A549 (cell line): ENCODE measurements at regions not wholly inside any gene's neighbourhood (a gene's known extent, or its start where the extent isn't known, plus 50 kb on each side); places are given as distances from the start of the nearest gene placed in this dataset.

Experiments
- ATAC-seq, 2 experiments: fragments of 200-7000 bp in 1 of 2; fragments of >200 bp in 1 of 2; cut with Nextera tagmentation in 1 of 2; cut with Tn5 transposase in 1 of 2; 3 replicates each; pipeline versions ENCODE4 v1.8.0 to v1.9.1; 2018 to 2020; ENCODE audit warnings: mild to moderate bottlenecking in 1 of 2, moderate library complexity in 1 of 2
- CTCF ChIA-PET: fragments of 300-600 bp; sonication (Branson Sonifier 250); formaldehyde crosslinking; extraction: SDS; loops from one replicate; lab custom pipeline; 2021; ENCODE audit warnings: antibody characterized with exemption, inconsistent platforms; lab: Yijun Ruan, JAX
- POLR2A ChIA-PET: fragments of 350-600 bp; formaldehyde crosslinking; extraction: SDS; loops from one replicate; lab custom pipeline; 2021; ENCODE audit warnings: antibody characterized with exemption, inconsistent platforms; lab: Yijun Ruan, JAX
- DNase-seq, 2 experiments: peaks; one replicate each; pipeline versions ENCODE4 v3.0.0 to v3.0.0-alpha.2; 2011 to 2016; ENCODE audit warnings: low read depth in 1 of 2, low spot score in 1 of 2
- FAIRE-seq: peaks from 2 replicates; lab custom pipeline; 2011; peaks lifted over from hg19 to GRCh38; lab: Jason Lieb, UNC
- H3K27ac ChIP-seq, 2 experiments: fragments of >200 bp; sonication (Bioruptor Twin); formaldehyde crosslinking; 3 replicates each; pipeline ENCODE4 v1.5.1; 2016 to 2017
- H3K4me1 ChIP-seq: fragments of >200 bp; sonication (Bioruptor Twin); formaldehyde crosslinking; 3 replicates; pipeline ENCODE4 v1.6.1; 2016
- H3K4me2 ChIP-seq: fragments of >200 bp; sonication (Bioruptor Twin); formaldehyde crosslinking; 3 replicates; pipeline ENCODE4 v1.6.1; 2016
- H3K4me3 ChIP-seq: fragments of >200 bp; sonication (Bioruptor Twin); formaldehyde crosslinking; 3 replicates; pipeline ENCODE4 v1.5.1; 2016
- H3K9me3 ChIP-seq: fragments of >200 bp; sonication (Bioruptor Twin); formaldehyde crosslinking; 3 replicates; pipeline ENCODE4 v1.6.1; 2016
- ATOH8 ChIP-seq: fragments of 250-450 bp; sonication (Bioruptor Pico); IDR thresholded peaks from 2 replicates; pipeline ENCODE4 v1.5.0; 2020; ENCODE audit warnings: low read depth, mild to moderate bottlenecking, moderate library complexity
- CHD4 ChIP-seq: fragments of 200-600 bp; sonication (generic); IDR thresholded peaks from 2 replicates; pipeline ENCODE4 v1.6.1; 2016; ENCODE audit warnings: antibody characterized with exemption, mild to moderate bottlenecking, borderline replicate concordance
- EHMT2 ChIP-seq: fragments of 200-600 bp; sonication (generic); IDR thresholded peaks from 2 replicates; pipeline ENCODE4 v1.6.1; 2016; ENCODE audit warnings: antibody characterized with exemption, low read depth, mild to moderate bottlenecking, moderate library complexity
- ELK1 ChIP-seq: fragments of 150-350 bp; IDR thresholded peaks from 2 replicates; pipeline ENCODE4 v1.6.1; 2014; ENCODE audit warnings: low read depth, mild to moderate bottlenecking, low read length
- ESRRA ChIP-seq: fragments of 150-350 bp; IDR thresholded peaks from 2 replicates; pipeline ENCODE4 v1.6.1; 2014; ENCODE audit warnings: mild to moderate bottlenecking, low read length, borderline replicate concordance
- FOSB ChIP-seq: fragments of 250-450 bp; sonication (Bioruptor Pico); IDR thresholded peaks from 2 replicates; pipeline ENCODE4 v1.5.0; 2020; ENCODE audit warnings: mild to moderate bottlenecking, moderate library complexity
- FOXS1 ChIP-seq: fragments of 250-450 bp; sonication (Bioruptor Pico); IDR thresholded peaks from 2 replicates; pipeline ENCODE4 v1.5.0; 2020; ENCODE audit warnings: mild to moderate bottlenecking, moderate library complexity
- GATA3 ChIP-seq: IDR thresholded peaks from 2 replicates; pipeline ENCODE4 v1.6.1; 2012; ENCODE audit warnings: borderline replicate concordance
- HEYL ChIP-seq: fragments of 250-450 bp; sonication (Bioruptor Pico); IDR thresholded peaks from 2 replicates; pipeline ENCODE4 v1.8.0; 2021; ENCODE audit warnings: mild to moderate bottlenecking, moderate library complexity
- JUN ChIP-seq, 2 experiments: fragments of >200 bp; sonication (Bioruptor Twin); formaldehyde crosslinking; IDR thresholded peaks; 2 replicates in 1 of 2; 3 replicates in 1 of 2; pipeline ENCODE4 v1.6.1; 2016 to 2017
- MAFK ChIP-seq: fragments of 450-650 bp; IDR thresholded peaks from 2 replicates; pipeline ENCODE4 v1.6.1; 2014; ENCODE audit not compliant: partially characterized antibody
- NFE2L2 ChIP-seq: fragments of 150-350 bp; conservative IDR thresholded peaks from 2 replicates; pipeline ENCODE4 v1.6.1; 2014; ENCODE audit warnings: low read length
- NPAS2 ChIP-seq: fragments of 250-450 bp; sonication (Bioruptor Pico); IDR thresholded peaks from 2 replicates; pipeline ENCODE4 v1.8.0; 2022; ENCODE audit warnings: mild to moderate bottlenecking, moderate library complexity, borderline replicate concordance
- PBX3 ChIP-seq: IDR thresholded peaks from 2 replicates; pipeline ENCODE4 v1.6.1; 2012
- PHF8 ChIP-seq: fragments of 200-600 bp; sonication (generic); IDR thresholded peaks from 2 replicates; pipeline ENCODE4 v1.6.1; 2016; ENCODE audit warnings: low read depth, mild to moderate bottlenecking, antibody characterized with exemption, moderate library complexity, borderline replicate concordance
- RAD21 ChIP-seq, 2 experiments: fragments of >200 bp in 1 of 2; sonication (Bioruptor Twin) in 1 of 2; formaldehyde crosslinking in 1 of 2; IDR thresholded peaks in 1 of 2; conservative IDR thresholded peaks in 1 of 2; 2 replicates in 1 of 2; 3 replicates in 1 of 2; pipeline ENCODE4 v1.6.1; 2012 to 2018; ENCODE audit warnings: inconsistent platforms in 1 of 2
- RARB ChIP-seq: fragments of 250-450 bp; sonication (Bioruptor Pico); IDR thresholded peaks from 2 replicates; pipeline ENCODE4 v1.8.0; 2021; ENCODE audit warnings: mild to moderate bottlenecking, moderate library complexity
- RCOR1 ChIP-seq: fragments of 150-350 bp; IDR thresholded peaks from 2 replicates; pipeline ENCODE4 v1.6.1; 2014; ENCODE audit warnings: antibody characterized with exemption, low read length, low read depth
- REST ChIP-seq: fragments of 200-600 bp; sonication (generic); IDR thresholded peaks from 2 replicates; pipeline ENCODE4 v1.6.1; 2016; ENCODE audit warnings: antibody characterized with exemption, mild to moderate bottlenecking, moderate library complexity
- RNF2 ChIP-seq: fragments of 200-600 bp; sonication (generic); IDR thresholded peaks from 2 replicates; pipeline ENCODE4 v1.6.1; 2016; ENCODE audit warnings: low read depth, mild to moderate bottlenecking, antibody characterized with exemption, moderate library complexity, borderline replicate concordance
- SMC3 ChIP-seq: fragments of >200 bp; sonication (Bioruptor Twin); formaldehyde crosslinking; IDR thresholded peaks from 3 replicates; pipeline ENCODE4 v1.6.1; 2018; ENCODE audit warnings: inconsistent platforms
- SREBF2 ChIP-seq: fragments of 450-650 bp; IDR thresholded peaks from 2 replicates; pipeline ENCODE4 v1.6.1; 2014; ENCODE audit warnings: mild to moderate bottlenecking, moderate library complexity
- TP53 ChIP-seq: fragments of 250-450 bp; sonication (Bioruptor Pico); IDR thresholded peaks from 2 replicates; pipeline ENCODE4 v1.5.0; 2021; ENCODE audit warnings: mild to moderate bottlenecking, moderate library complexity
- ZC3H11A ChIP-seq: fragments of 450-650 bp; IDR thresholded peaks from 2 replicates; pipeline ENCODE4 v1.6.1; 2014; ENCODE audit warnings: antibody characterized with exemption, mild to moderate bottlenecking
- ZFP36 ChIP-seq: fragments of 450-650 bp; IDR thresholded peaks from 2 replicates; pipeline ENCODE4 v1.6.1; 2014; ENCODE audit warnings: borderline replicate concordance; ENCODE audit not compliant: partially characterized antibody
- WGBS: methylation state at CpG from one replicate; pipeline ENCODE4 v1.1.6; 2017; ENCODE audit errors: missing lambda C conversion rate; 5-methylcytosine and 5-hydroxymethylcytosine counted together

- WGBS = 78% methylated on average over 4 of the region's 4 CpGs
- ChIA-PET CTCF (interaction anchor here (0.6 to 1.6 kb wide), 2 partner anchors 11 to 176 kb away, joined by 5 to 6 read pairs; no protein-coding TSS in a partner anchor), POLR2A (no interaction called here)
- peaks cover 2% of the 10 kb centered on the region; the same call in 1 of the 3 replicates for H3K9me3 ChIP-seq
- TF ChIP-seq ESRRA = no peak
- TF ChIP-seq RNF2 = no peak
- TF ChIP-seq HEYL (CRISPR knock-in tag) = no peak
- TF ChIP-seq EHMT2 = no peak
- TF ChIP-seq FOSB (CRISPR knock-in tag) = no peak
- no peak for TF ChIP-seq PHF8
- no peak for TF ChIP-seq TP53 (CRISPR knock-in tag)
- no peak for TF ChIP-seq ATOH8 (CRISPR knock-in tag)
- TF ChIP-seq JUN (IDR thresholded peaks at IDR 0.05) = no peak
- no peak for TF ChIP-seq MAFK
- TF ChIP-seq ELK1 = no peak
- FAIRE-seq (no peak), ATAC-seq (no peak), DNase-seq (no peak)
- H3K4me3 ChIP-seq = no peak overlapping the region
- H3K27ac ChIP-seq = no peak overlapping the region
- H3K4me1 ChIP-seq = peaks cover 16% of the 10 kb centered on the region; the same call in 2 of the 3 replicates
- no peak overlapping the region for H3K4me2 ChIP-seq
Measured at GRCh38 chr3:197365586-197365985, 67.2 kb upstream of the DLG1 start.

- no peak overlapping the region for H3K4me2 ChIP-seq
Measured at GRCh38 chr3:197364410-197365071, 66.1 kb upstream of the DLG1 start.

More at GRCh38 chr3:197364410-197365071, 66.1 kb upstream of the DLG1 start:
- FAIRE-seq = no peak
- ATAC-seq = no peak
- CTCF ChIA-PET = interaction anchor here (0.7 kb wide), 1 partner anchor 317 kb away, joined by 3 read pairs; no protein-coding TSS in a partner anchor
- Histone ChIP-seq H3K27ac (no peak overlapping the region), H3K4me1 (peaks cover 16% of the 10 kb centered on the region; the same call in 2 of the 3 replicates), H3K4me3 (no peak overlapping the region), H3K9me3 (peaks cover 5% of the 10 kb centered on the region; the same call in 2 of the 3 replicates)
- no peak for TF ChIP-seq RAD21 (conservative IDR thresholded peaks at IDR 0.05 in 1 of 2, IDR thresholded peaks at IDR 0.05 in 1 of 2)
- no peak for TF ChIP-seq REST
- no peak for TF ChIP-seq FOXS1 (CRISPR knock-in tag)
- TF ChIP-seq NFE2L2 = no peak
- no peak for TF ChIP-seq CHD4
- TF ChIP-seq SMC3 = no peak
- no peak for TF ChIP-seq HEYL (CRISPR knock-in tag)
- TF ChIP-seq ZFP36 = no peak
- TF ChIP-seq RCOR1 = no peak
- no peak for TF ChIP-seq TP53 (CRISPR knock-in tag)
- TF ChIP-seq RARB = no peak
- no peak for TF ChIP-seq SREBF2
- no peak for TF ChIP-seq GATA3
- no peak for TF ChIP-seq PBX3
- TF ChIP-seq NPAS2 (CRISPR knock-in tag) = no peak
- TF ChIP-seq ZC3H11A = no peak
- TF ChIP-seq EHMT2 = no peak
- POLR2A ChIA-PET = no interaction called here
- whole genome bisulfite sequencing = 81% methylated on average over 9 of the region's 9 CpGs
- no peak for DNase-seq
